ENCODE measurements at regions not wholly inside any gene's neighbourhood (a gene's known extent, or its start where the extent isn't known, plus 50 kb on each side); places are given as distances from the start of the nearest gene placed in this dataset.

GRCh38 chr1:101366513-101367215 is 129.8 kb downstream of the S1PR1 start:
- TF ChIP-seq ELF4 (IDR thresholded peaks at IDR 0.05) (no peak), SUZ12 (IDR thresholded peaks at IDR 0.05) (no peak), FOXK2 (IDR thresholded peaks at IDR 0.05) (no peak), LEF1 (IDR thresholded peaks at IDR 0.05; ENCODE audit: borderline replicate concordance) (no peak), NFRKB (IDR thresholded peaks at IDR 0.05) (no peak), ZNF384 (IDR thresholded peaks at IDR 0.05) (no peak), TARDBP (IDR thresholded peaks at IDR 0.05) (no peak), FOXM1 (IDR thresholded peaks at IDR 0.05; ENCODE audit: borderline replicate concordance) (no peak), ARNT (IDR thresholded peaks at IDR 0.05) (no peak), SP1 (IDR thresholded peaks at IDR 0.05) (no peak), BHLHE40 (IDR thresholded peaks at IDR 0.05; ENCODE audit: borderline replicate concordance) (no peak), PKNOX1 (IDR thresholded peaks at IDR 0.05) (no peak), FOXA1 (IDR thresholded peaks at IDR 0.05) (no peak), HDGF (IDR thresholded peaks at IDR 0.05; ENCODE audit: borderline replicate concordance) (no peak)
